HG03159 (cell line): ENCODE measurements at regions not wholly inside any gene's neighbourhood (a gene's known extent, or its start where the extent isn't known, plus 50 kb on each side); places are given as distances from the start of the nearest gene placed in this dataset.

Experiments
- ATAC-seq: cut with Tn5 transposase; IDR thresholded peaks from one replicate; pipeline ENCODE4 v1.9.1; 2021; ENCODE audit warnings: mild to moderate bottlenecking, moderate library complexity; ENCODE audit not compliant: unreplicated experiment

GRCh38 chr9:73643379-73644013 is 491.8 kb downstream of the ANXA1 start:
- no peak for ATAC-seq

GRCh38 chr9:73647560-73647959 is 495.9 kb downstream of the ANXA1 start:
- no peak for ATAC-seq

GRCh38 chr9:73649552-73649951 is 497.9 kb downstream of the ANXA1 start:
- ATAC-seq: no peak

- ATAC-seq: no peak
Measured at GRCh38 chr9:73655363-73655762, 503.7 kb downstream of the ANXA1 start.

GRCh38 chr9:73655831-73656230 is 504.2 kb downstream of the ANXA1 start:
- ATAC-seq: no peak

GRCh38 chr9:73665253-73665652 is 513.6 kb downstream of the ANXA1 start:
- ATAC-seq: no peak

- ATAC-seq: no peak
Measured at GRCh38 chr9:73667749-73668148, 516.1 kb downstream of the ANXA1 start.

- ATAC-seq: no peak
Measured at GRCh38 chr9:73680831-73681230, 529.2 kb downstream of the ANXA1 start.

- no peak for ATAC-seq
Measured at GRCh38 chr9:73682789-73683188, 531.1 kb downstream of the ANXA1 start.

- no peak for ATAC-seq
Measured at GRCh38 chr9:73683862-73684591, 532.4 kb downstream of the ANXA1 start.

- ATAC-seq: no peak
Measured at GRCh38 chr9:73684601-73685000, 532.9 kb downstream of the ANXA1 start.

GRCh38 chr9:73685786-73686185 is 534.1 kb downstream of the ANXA1 start:
- no peak for ATAC-seq

- ATAC-seq: no peak
Measured at GRCh38 chr9:73689051-73689870, 537.6 kb downstream of the ANXA1 start.

GRCh38 chr9:73701415-73702057 is 549.9 kb downstream of the ANXA1 start:
- no peak for ATAC-seq

- no peak for ATAC-seq
Measured at GRCh38 chr9:73714294-73714693, 562.6 kb downstream of the ANXA1 start.

GRCh38 chr9:73715591-73715990 is 563.9 kb downstream of the ANXA1 start:
- ATAC-seq: no peak

- no peak for ATAC-seq
Measured at GRCh38 chr9:73719660-73720059, 568.0 kb downstream of the ANXA1 start.

GRCh38 chr9:73720601-73721000 is 568.9 kb downstream of the ANXA1 start:
- no peak for ATAC-seq

GRCh38 chr9:73736270-73736669 is 584.6 kb downstream of the ANXA1 start:
- ATAC-seq: no peak

GRCh38 chr9:73738741-73739530 is 587.3 kb downstream of the ANXA1 start:
- no peak for ATAC-seq

GRCh38 chr9:73741316-73741715 is 589.7 kb downstream of the ANXA1 start:
- no peak for ATAC-seq
